Adrenal gland (tissue), 9 donors: ENCODE measurements at regions not wholly inside any gene's neighbourhood (a gene's known extent, or its start where the extent isn't known, plus 50 kb on each side); places are given as distances from the start of the nearest gene placed in this dataset.

Source experiments
- DNase-seq, 7 donors: peaks; one replicate each; pipeline ENCODE4 v3.0.0-alpha.2; 2019 to 2020
- H3K27ac ChIP-seq, 5 donors: fragments of 200-600 bp; sonication (generic) in 4 of 5; 1 replicate in 3 of 5; 2 replicates in 2 of 5; pipeline versions ENCODE4 v1.5.1 to v1.8.0; 2016 to 2020; ENCODE audit warnings: mild to moderate bottlenecking in 1 of 5
- H3K27me3 ChIP-seq: fragments of 200-600 bp; 2 replicates; pipeline ENCODE4 v1.8.0; 2021
- H3K36me3 ChIP-seq, 2 donors: fragments of 200-600 bp; replicated peaks in 1 of 2; 1 replicate in 1 of 2; 2 replicates in 1 of 2; pipeline versions ENCODE4 v1.5.1 to v1.8.0; 2018 to 2022
- H3K4me1 ChIP-seq, 2 donors: fragments of 200-600 bp; replicated peaks in 1 of 2; 1 replicate in 1 of 2; 2 replicates in 1 of 2; pipeline versions ENCODE4 v1.5.1 to v1.8.0; 2018 to 2021
- H3K4me3 ChIP-seq, 4 donors: fragments of 200-600 bp; sonication (generic) in 3 of 4; one replicate each; pipeline ENCODE4 v1.5.1; 2016 to 2018
- H3K9me3 ChIP-seq, 3 donors: fragments of 200-600 bp; sonication (generic) in 1 of 3; replicated peaks in 1 of 3; 1 replicate in 2 of 3; 2 replicates in 1 of 3; pipeline versions ENCODE4 v1.5.1 to v1.8.0; 2016 to 2021
- CTCF ChIP-seq, 6 experiments: fragments of 450-650 bp in 4 of 6; fragments of 200-600 bp in 2 of 6; sonication (generic) in 1 of 6; IDR thresholded peaks; 1 replicate in 5 of 6; 2 replicates in 1 of 6; pipeline versions ENCODE4 v1.5.1 to v1.8.0; 2016 to 2021; ENCODE audit warnings: antibody characterized with exemption in 6 of 6, mild to moderate bottlenecking in 2 of 6, moderate library complexity in 1 of 6
- POLR2A ChIP-seq, 2 donors: fragments of 450-650 bp; IDR thresholded peaks; one replicate each; pipeline ENCODE4 v1.6.1; 2017; ENCODE audit warnings: antibody characterized with exemption in 2 of 2, mild to moderate bottlenecking in 2 of 2, moderate library complexity in 1 of 2
- WGBS, 4 donors: extraction: QIAGEN DNeasy Blood & Tissue Kit in 2 of 4; methylation state at CpG; one replicate each; pipeline versions ENCODE4 v1.1.5 to v1.1.7; 2013 to 2017; 5-methylcytosine and 5-hydroxymethylcytosine counted together
- intact Hi-C, 2 donors: fragments of 100-400 bp; cut with DNase I; formaldehyde crosslinking; loops; one replicate each; pipeline versions ENCODE4 v1.14.1 to v1.15.0; 2022 to 2023
- donor health status: healthy with polysubstance abuse.
- donor health status: Bipolar disorder and iron deficiency.
- donor health status: DM: yes; HTN: yes; CAD: no.
- donor health status: DM: no; HTN: no; CAD: no.
- donor health status: DM: no; HTN: no; CAD: no.

- no peak for DNase-seq
- Histone ChIP-seq H3K9me3 (no peaks in the 10 kb centered on the region), H3K4me1 (no peaks in the 10 kb centered on the region), H3K4me3 (no peak overlapping the region), H3K27me3 (no peaks in the 10 kb centered on the region), H3K27ac (no peak overlapping the region), H3K36me3 (no peaks in the 10 kb centered on the region)
- intact Hi-C loops, result no loop called here
- TF ChIP-seq CTCF (IDR thresholded peaks at IDR 0.05) (no peak), POLR2A (IDR thresholded peaks at IDR 0.05) (no peak)
These were observed 99.8 kb upstream of the FBXO11 start for GRCh38 chr2:48006094-48006493.

- no peak overlapping the region for H3K4me3 ChIP-seq
- H3K27me3 ChIP-seq, result no peaks in the 10 kb centered on the region
- H3K9me3 ChIP-seq, result no peaks in the 10 kb centered on the region
- H3K36me3 ChIP-seq, result no peaks in the 10 kb centered on the region
- no peak for DNase-seq
- TF ChIP-seq CTCF (IDR thresholded peaks at IDR 0.05), result no peak
- no peak for TF ChIP-seq POLR2A (IDR thresholded peaks at IDR 0.05)
- intact Hi-C loops, result no loop called here
- H3K4me1 ChIP-seq, result no peaks in the 10 kb centered on the region
- 89 to 97% (median 92%) methylated on average over 2 of the region's 2 CpGs for WGBS, 4 donors
- no peak overlapping the region for H3K27ac ChIP-seq
These were observed 101.5 kb upstream of the FBXO11 start for GRCh38 chr2:48007699-48008268.

- Histone ChIP-seq H3K4me1 (no peaks in the 10 kb centered on the region), H3K9me3 (no peaks in the 10 kb centered on the region), H3K4me3 (no peak overlapping the region), H3K27ac (no peak overlapping the region), H3K36me3 (no peaks in the 10 kb centered on the region), H3K27me3 (no peaks in the 10 kb centered on the region)
- 77 to 90% (median 83%) methylated on average over 2 of the region's 2 CpGs for WGBS, 4 donors
- TF ChIP-seq POLR2A (IDR thresholded peaks at IDR 0.05), result no peak
- TF ChIP-seq CTCF (IDR thresholded peaks at IDR 0.05), result no peak
- no peak for DNase-seq
- intact Hi-C loops, result no loop called here
These were observed 103.0 kb upstream of the FBXO11 start for GRCh38 chr2:48009256-48009655.

GRCh38 chr2:48015421-48015820 is 109.1 kb upstream of the FBXO11 start:
- Histone ChIP-seq H3K36me3 (no peaks in the 10 kb centered on the region), H3K4me1 (no peaks in the 10 kb centered on the region), H3K27me3 (no peaks in the 10 kb centered on the region), H3K27ac (no peak overlapping the region), H3K9me3 (no peaks in the 10 kb centered on the region), H3K4me3 (no peak overlapping the region)
- intact Hi-C loops, result no loop called here
- WGBS, 4 donors, result 7 to 78% (median 46%) methylated on average over 1 of the region's 1 CpG
- peak in 1 of 7 donors; percentile 5 for DNase-seq
- TF ChIP-seq POLR2A (IDR thresholded peaks at IDR 0.05), result no peak
- TF ChIP-seq CTCF (IDR thresholded peaks at IDR 0.05), result no peak
